HUES48 (cell line): ENCODE measurements at regions not wholly inside any gene's neighbourhood (a gene's known extent, or its start where the extent isn't known, plus 50 kb on each side); places are given as distances from the start of the nearest gene placed in this dataset.

Experiments
- H3K27ac ChIP-seq: one replicate; pipeline ENCODE4 v1.7.0; 2013; ENCODE audit warnings: low read depth, low read length, inconsistent platforms
- H3K27me3 ChIP-seq: 2 replicates; pipeline ENCODE4 v1.6.1; 2013; ENCODE audit warnings: mild to moderate bottlenecking, low read length; ENCODE audit not compliant: control insufficient read depth, insufficient read depth
- H3K36me3 ChIP-seq: 2 replicates; pipeline ENCODE4 v1.6.1; 2013; ENCODE audit warnings: low read length; ENCODE audit not compliant: control insufficient read depth, insufficient read depth
- H3K4me1 ChIP-seq: 2 replicates; pipeline ENCODE4 v1.6.1; 2013; ENCODE audit warnings: mild to moderate bottlenecking, low read length; ENCODE audit not compliant: control insufficient read depth, insufficient read depth
- H3K4me3 ChIP-seq: 2 replicates; pipeline ENCODE4 v1.5.1; 2013; ENCODE audit warnings: mild to moderate bottlenecking, low read depth, low read length
- H3K9ac ChIP-seq: 2 replicates; pipeline ENCODE4 v1.6.1; 2013; ENCODE audit warnings: mild to moderate bottlenecking, low read depth, low read length, moderate library complexity
- H3K9me3 ChIP-seq: 2 replicates; pipeline ENCODE4 v1.6.1; 2013; ENCODE audit warnings: low read length; ENCODE audit not compliant: control insufficient read depth, insufficient read depth

GRCh38 chr1:221606256-221606655 lies 135.6 kb downstream of the DUSP10 start:
- no peak overlapping the region for H3K27ac ChIP-seq
- H3K9me3 ChIP-seq, result no peaks in the 10 kb centered on the region
- no peaks in the 10 kb centered on the region for H3K36me3 ChIP-seq
- no peak overlapping the region for H3K4me3 ChIP-seq
- H3K4me1 ChIP-seq, result no peaks in the 10 kb centered on the region
- H3K27me3 ChIP-seq, result no peaks in the 10 kb centered on the region
- no peak overlapping the region for H3K9ac ChIP-seq

GRCh38 chr1:221608835-221609320 lies 133.0 kb downstream of the DUSP10 start:
- Histone ChIP-seq H3K4me3 (no peak overlapping the region), H3K27me3 (no peaks in the 10 kb centered on the region), H3K9me3 (no peaks in the 10 kb centered on the region), H3K27ac (no peak overlapping the region), H3K9ac (no peak overlapping the region), H3K4me1 (no peaks in the 10 kb centered on the region; the same call in 1 of the 2 replicates), H3K36me3 (no peaks in the 10 kb centered on the region)

- Histone ChIP-seq H3K27me3 (no peaks in the 10 kb centered on the region), H3K27ac (peak overlapping the region; percentile 32), H3K9ac (no peak overlapping the region), H3K36me3 (no peaks in the 10 kb centered on the region), H3K9me3 (no peaks in the 10 kb centered on the region), H3K4me3 (no peak overlapping the region), H3K4me1 (no peaks in the 10 kb centered on the region; the same call in 1 of the 2 replicates)
Observed at GRCh38 chr1:221611656-221612046, 130.2 kb downstream of the DUSP10 start.

GRCh38 chr1:221612047-221612777 lies 129.7 kb downstream of the DUSP10 start:
- H3K36me3 ChIP-seq, result no peaks in the 10 kb centered on the region
- peak overlapping the region; percentile 32 for H3K27ac ChIP-seq
- H3K27me3 ChIP-seq, result no peaks in the 10 kb centered on the region
- H3K4me3 ChIP-seq, result no peak overlapping the region
- no peak overlapping the region for H3K9ac ChIP-seq
- no peaks in the 10 kb centered on the region for H3K9me3 ChIP-seq
- no peaks in the 10 kb centered on the region; the same call in 1 of the 2 replicates for H3K4me1 ChIP-seq

GRCh38 chr1:221620437-221621384 lies 121.2 kb downstream of the DUSP10 start:
- Histone ChIP-seq H3K27me3 (no peaks in the 10 kb centered on the region), H3K27ac (no peak overlapping the region), H3K9ac (no peak overlapping the region), H3K9me3 (peaks cover 4% of the 10 kb centered on the region; the same call in 1 of the 2 replicates), H3K4me3 (no peak overlapping the region), H3K36me3 (no peaks in the 10 kb centered on the region), H3K4me1 (no peaks in the 10 kb centered on the region)

GRCh38 chr1:221621683-221622082 lies 120.2 kb downstream of the DUSP10 start:
- Histone ChIP-seq H3K4me3 (no peak overlapping the region), H3K36me3 (no peaks in the 10 kb centered on the region), H3K27me3 (no peaks in the 10 kb centered on the region), H3K27ac (no peak overlapping the region), H3K9me3 (peaks cover 4% of the 10 kb centered on the region; the same call in 1 of the 2 replicates), H3K9ac (no peak overlapping the region), H3K4me1 (no peaks in the 10 kb centered on the region)

- no peak overlapping the region for H3K4me3 ChIP-seq
- H3K36me3 ChIP-seq, result no peaks in the 10 kb centered on the region
- no peak overlapping the region for H3K27ac ChIP-seq
- H3K9me3 ChIP-seq, result peaks cover 4% of the 10 kb centered on the region; the same call in 1 of the 2 replicates
- H3K9ac ChIP-seq, result no peak overlapping the region
- H3K27me3 ChIP-seq, result no peaks in the 10 kb centered on the region
- H3K4me1 ChIP-seq, result no peaks in the 10 kb centered on the region
Observed at GRCh38 chr1:221622389-221622788, 119.5 kb downstream of the DUSP10 start.

GRCh38 chr1:221625026-221625425 lies 116.9 kb downstream of the DUSP10 start:
- Histone ChIP-seq H3K27me3 (no peaks in the 10 kb centered on the region), H3K27ac (no peak overlapping the region), H3K9me3 (no peaks in the 10 kb centered on the region), H3K4me1 (no peaks in the 10 kb centered on the region), H3K36me3 (no peaks in the 10 kb centered on the region), H3K4me3 (no peak overlapping the region), H3K9ac (no peak overlapping the region)

- H3K9ac ChIP-seq, result no peak overlapping the region
- no peaks in the 10 kb centered on the region for H3K27me3 ChIP-seq
- no peaks in the 10 kb centered on the region for H3K36me3 ChIP-seq
- no peaks in the 10 kb centered on the region for H3K4me1 ChIP-seq
- H3K27ac ChIP-seq, result no peak overlapping the region
- no peaks in the 10 kb centered on the region for H3K9me3 ChIP-seq
- no peak overlapping the region for H3K4me3 ChIP-seq
Observed at GRCh38 chr1:221626041-221626440, 115.8 kb downstream of the DUSP10 start.

- Histone ChIP-seq H3K36me3 (no peaks in the 10 kb centered on the region), H3K4me3 (no peak overlapping the region), H3K9me3 (no peaks in the 10 kb centered on the region), H3K27ac (no peak overlapping the region), H3K9ac (no peak overlapping the region), H3K27me3 (no peaks in the 10 kb centered on the region), H3K4me1 (peaks cover 7% of the 10 kb centered on the region; the same call in 1 of the 2 replicates)
Observed at GRCh38 chr1:221630236-221630635, 111.7 kb downstream of the DUSP10 start.

- H3K36me3 ChIP-seq, result no peaks in the 10 kb centered on the region
- no peak overlapping the region for H3K27ac ChIP-seq
- no peaks in the 10 kb centered on the region for H3K27me3 ChIP-seq
- no peak overlapping the region for H3K9ac ChIP-seq
- H3K4me3 ChIP-seq, result no peak overlapping the region
- H3K4me1 ChIP-seq, result peaks cover 7% of the 10 kb centered on the region; the same call in 1 of the 2 replicates
- no peaks in the 10 kb centered on the region for H3K9me3 ChIP-seq
Observed at GRCh38 chr1:221631556-221631955, 110.3 kb downstream of the DUSP10 start.
